Left renal cortex interstitium (tissue), 4 donors: ENCODE measurements at regions not wholly inside any gene's neighbourhood (a gene's known extent, or its start where the extent isn't known, plus 50 kb on each side); places are given as distances from the start of the nearest gene placed in this dataset.

Experiments
- DNase-seq, 4 donors: peaks; one replicate each; pipeline ENCODE4 v3.0.0-alpha.2; 2013; ENCODE audit warnings: low read depth in 4 of 4, low spot score in 2 of 4, missing footprints in 1 of 4

- DNase-seq: no peak
Observed at GRCh38 chrX:33465137-33465536, 253.8 kb upstream of the DMD start.

DNA sequence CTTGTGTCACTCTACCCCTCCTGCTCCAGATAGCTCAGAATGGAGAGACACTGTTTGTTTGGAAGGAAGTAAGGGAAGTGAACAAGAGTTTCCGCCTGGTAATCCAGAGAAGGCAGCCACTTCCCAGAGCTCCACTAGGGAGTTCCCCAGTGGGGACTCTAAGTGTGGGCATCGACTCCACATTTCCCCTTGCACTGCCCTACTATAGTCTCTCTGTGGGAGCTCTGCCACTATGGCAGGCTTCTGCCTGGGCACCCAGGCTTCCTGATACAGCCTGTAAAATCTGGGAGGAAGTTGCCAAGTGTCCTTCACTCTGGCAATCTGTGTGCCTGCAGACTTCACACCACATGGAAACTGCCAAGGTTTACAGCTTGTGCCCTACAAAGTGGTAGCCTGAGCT, 245.8 kb upstream of the DMD start:
- DNase-seq: no peak

- no peak for DNase-seq
Observed at GRCh38 chrX:33447285-33447684, 235.9 kb upstream of the DMD start.

DNA sequence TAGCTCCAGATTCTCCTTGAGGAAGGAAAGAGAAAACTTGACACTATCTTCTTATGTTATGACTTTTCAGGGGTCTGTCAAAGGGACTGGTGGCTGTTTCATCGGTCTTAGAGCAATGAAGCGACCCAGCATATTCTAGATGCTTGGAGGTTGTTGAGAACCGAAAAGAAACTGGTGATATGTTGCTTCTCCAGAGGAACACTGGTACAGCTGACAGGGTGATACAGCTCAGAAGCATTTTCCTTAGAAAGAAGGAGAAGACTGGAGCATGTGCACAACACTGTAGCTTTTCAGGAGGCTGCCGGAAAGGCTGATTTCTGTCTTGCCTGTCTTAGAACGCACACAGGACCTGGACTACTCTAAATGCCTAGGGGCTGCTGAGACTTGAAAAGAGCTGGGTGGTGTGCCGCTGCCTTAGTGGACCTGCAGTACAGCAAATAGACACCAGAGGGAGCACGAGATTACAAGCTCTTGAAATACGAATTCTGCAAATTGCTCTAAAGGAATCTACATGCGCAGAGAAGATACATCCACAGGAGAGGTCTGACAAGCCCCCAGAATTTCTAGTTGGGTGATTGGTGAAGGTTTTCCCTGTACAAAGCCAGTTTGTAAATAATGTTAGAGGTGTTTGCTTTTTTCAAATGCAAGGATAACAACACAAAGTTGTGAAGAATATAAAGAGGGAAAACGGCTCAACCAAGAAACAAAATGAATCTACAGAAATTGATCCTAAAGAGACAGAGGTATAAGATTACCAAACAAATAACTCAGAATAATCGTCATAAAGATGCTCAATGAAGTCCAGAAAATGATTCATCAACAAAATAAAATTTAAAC, 223.1 kb upstream of the DMD start:
- DNase-seq: peak; percentile 5 to 33 (median 21)

GRCh38 chrX:33416273-33416805, 205.0 kb upstream of the DMD start:
- DNase-seq: no peak

DNA sequence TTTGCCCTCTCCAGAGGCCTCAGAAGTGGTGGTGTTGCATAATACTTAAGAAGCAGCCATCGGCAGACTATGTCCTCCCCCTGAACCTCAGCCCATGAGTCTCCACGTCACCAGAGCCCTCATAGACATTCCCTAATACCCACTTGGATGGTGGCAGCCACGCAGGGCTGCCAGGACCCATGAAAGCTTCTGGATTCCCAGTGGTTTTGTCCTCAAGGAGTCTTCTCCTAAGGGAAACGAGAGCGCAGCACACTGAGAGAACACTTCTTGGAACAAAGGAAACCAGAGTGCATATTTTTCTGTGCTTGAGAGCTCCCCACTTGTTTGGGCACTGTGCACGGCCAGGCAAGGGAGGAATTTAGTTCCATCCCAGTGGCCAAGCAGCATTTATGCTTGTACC, 204.1 kb upstream of the DMD start:
- no peak for DNase-seq

DNA sequence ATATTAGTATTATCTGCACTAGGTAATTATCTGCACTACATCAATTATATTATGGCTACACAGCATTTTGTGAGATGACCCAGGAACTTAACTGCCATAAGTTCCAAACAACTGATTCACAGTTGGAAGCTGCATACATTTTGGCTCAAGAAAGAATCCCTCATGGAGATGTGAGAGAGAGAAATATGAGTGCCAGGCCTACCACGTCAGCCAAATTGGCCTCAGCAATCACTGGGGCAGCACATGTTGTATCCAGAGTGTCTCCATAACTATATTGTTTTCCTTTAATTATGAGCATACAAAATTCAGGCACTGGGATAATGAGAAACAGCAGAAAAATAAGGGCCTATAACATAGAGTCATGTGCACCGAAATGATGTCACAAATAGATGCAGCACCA, 174.2 kb upstream of the DMD start:
- no peak for DNase-seq

DNA sequence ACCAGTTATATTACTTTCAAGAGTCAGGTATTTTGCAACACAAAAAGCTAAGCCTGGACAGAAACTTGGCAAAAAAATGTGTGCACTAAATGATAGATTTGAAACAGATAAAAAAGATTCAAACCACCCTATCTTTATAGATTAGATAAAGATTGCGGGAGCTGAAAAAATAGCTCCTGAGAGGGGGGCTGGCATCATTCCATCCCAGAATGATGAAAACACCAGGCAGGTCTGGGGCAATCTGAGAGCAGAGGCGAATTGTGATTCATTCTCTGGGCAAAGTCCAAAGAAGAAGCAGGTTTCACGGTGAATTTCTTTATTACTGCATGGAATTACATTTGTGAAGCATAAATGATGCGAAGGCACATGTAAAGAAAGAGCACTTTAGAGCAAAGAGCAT, 168.5 kb upstream of the DMD start:
- no peak for DNase-seq

- no peak for DNase-seq
Observed at GRCh38 chrX:33357606-33358005, 146.3 kb upstream of the DMD start.

- no peak for DNase-seq
Observed at GRCh38 chrX:33339219-33339618, 127.9 kb upstream of the DMD start.

DNA sequence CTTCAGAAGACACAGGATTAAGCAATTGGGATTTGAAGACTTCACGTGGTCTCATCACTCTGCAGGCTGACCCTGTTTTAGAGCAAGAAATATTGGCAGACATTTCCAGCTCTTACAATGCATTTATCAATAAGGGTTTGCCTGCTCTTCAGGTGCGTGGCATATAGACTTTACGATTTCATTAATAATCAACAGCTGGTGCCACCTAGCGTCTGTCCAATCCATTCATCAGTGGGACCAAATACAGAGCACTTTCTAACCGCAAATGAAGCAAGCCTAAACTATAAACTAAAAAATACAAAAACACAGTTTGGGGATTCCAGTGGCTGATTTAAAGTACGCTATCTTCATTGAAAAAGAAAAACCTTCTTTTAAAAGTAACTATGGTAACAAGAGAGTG, 125.4 kb upstream of the DMD start:
- no peak for DNase-seq

DNA sequence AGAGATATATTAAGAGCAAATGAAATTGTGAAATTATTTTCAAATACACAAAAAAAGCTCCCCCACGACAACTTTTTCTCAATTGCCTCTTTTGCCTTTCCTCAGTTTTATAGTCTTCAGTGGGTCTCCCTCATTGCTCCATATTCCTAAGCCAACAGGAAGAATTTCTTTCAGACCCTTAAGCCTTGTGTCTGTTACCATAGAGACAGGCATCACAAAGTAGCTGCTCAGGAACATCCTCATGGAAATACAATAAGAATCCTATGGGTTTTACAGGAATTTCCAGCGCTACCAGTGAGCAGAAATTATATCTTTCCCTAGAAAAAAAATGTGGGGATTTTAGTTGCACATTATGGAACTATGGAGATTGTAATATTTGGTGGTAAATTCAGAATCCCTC, 121.9 kb upstream of the DMD start:
- no peak for DNase-seq

GRCh38 chrX:33330798-33331197, 119.4 kb upstream of the DMD start:
- no peak for DNase-seq

GRCh38 chrX:33324099-33324498, 112.8 kb upstream of the DMD start:
- no peak for DNase-seq

GRCh38 chrX:33307911-33308354, 96.6 kb upstream of the DMD start:
- no peak for DNase-seq

- DNase-seq: no peak
Observed at GRCh38 chrX:33298622-33299021, 87.3 kb upstream of the DMD start.

DNA sequence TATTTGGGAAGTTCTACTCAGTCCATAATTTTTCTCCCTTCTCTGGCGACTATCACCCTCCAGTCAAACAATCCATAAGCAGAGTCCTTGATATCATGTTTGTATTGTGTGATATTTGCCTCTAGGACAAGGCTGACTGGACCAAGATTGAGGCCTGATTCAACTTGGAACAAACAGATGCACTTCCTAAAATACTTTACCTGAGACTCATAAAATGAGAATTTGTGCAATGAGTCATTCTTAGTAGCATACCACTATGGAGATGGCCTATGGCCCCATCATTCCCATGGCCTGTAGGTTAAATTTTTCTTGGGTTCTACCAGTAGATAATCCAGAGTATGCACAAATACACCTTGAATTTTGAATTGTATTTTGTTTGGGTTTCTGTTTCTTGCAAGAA, 74.2 kb upstream of the DMD start:
- DNase-seq: no peak

- DNase-seq: no peak
Observed at GRCh38 chrX:33277046-33277445, 65.7 kb upstream of the DMD start.

GRCh38 chrX:33273535-33273934, 62.2 kb upstream of the DMD start:
- no peak for DNase-seq

- no peak for DNase-seq
Observed at GRCh38 chrX:33272986-33273385, 61.6 kb upstream of the DMD start.
